ENCODE measurements at regions not wholly inside any gene's neighbourhood (a gene's known extent, or its start where the extent isn't known, plus 50 kb on each side); places are given as distances from the start of the nearest gene placed in this dataset.

DNA sequence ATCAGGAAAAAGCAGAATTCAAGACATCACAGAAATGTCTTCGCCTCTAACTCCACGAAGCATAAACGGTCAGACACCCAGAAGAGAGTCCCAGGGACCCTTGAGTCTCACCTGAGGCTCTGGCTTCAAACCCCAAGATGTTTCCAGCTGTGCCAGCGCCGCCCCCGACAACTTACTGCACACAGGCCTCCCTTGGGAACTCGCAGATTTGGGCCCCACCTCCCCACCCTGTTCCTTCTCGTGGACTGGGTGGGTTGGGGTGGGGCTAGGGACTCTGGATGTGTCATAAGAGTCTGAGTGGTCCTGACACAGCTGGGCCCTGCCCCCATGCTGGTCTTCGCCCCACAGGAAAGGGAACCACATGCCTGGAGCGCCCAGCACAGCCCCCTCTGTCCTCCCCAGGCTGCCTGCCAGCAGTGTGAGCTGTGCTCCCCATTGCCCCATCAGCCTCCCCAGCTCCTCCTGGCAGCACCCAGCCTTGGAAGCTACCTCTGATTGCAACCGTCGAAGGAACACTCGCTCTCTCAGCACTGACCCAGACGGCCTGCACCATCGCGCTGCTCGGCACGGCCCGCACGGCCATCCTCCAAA, 147.5 kb downstream of the CRYBB2 start:
- TF ChIP-seq POLR2AphosphoS5 (IDR thresholded peaks at IDR 0.05; ENCODE audit: borderline replicate concordance, low read depth, low read length) (no peak), EZH2 (IDR thresholded peaks at IDR 0.05) (no peak), FOXP2 (optimal IDR thresholded peaks at IDR 0.05; ENCODE audit: control extremely low read depth, extremely low read length, insufficient read depth) (no peak)
